MM.1S (cell line): ENCODE measurements at regions not wholly inside any gene's neighbourhood (a gene's known extent, or its start where the extent isn't known, plus 50 kb on each side); places are given as distances from the start of the nearest gene placed in this dataset.

ENCODE experiments used
- DNase-seq: peaks from one replicate; pipeline ENCODE4 v3.0.0-alpha.2; 2015
- H2AFZ ChIP-seq: fragments of 300-600 bp; sonication (generic); 2 replicates; pipeline ENCODE4 v1.6.0; 2016; ENCODE audit warnings: antibody characterized with exemption, low read length
- H3F3A ChIP-seq: fragments of 300-600 bp; sonication (generic); 2 replicates; pipeline ENCODE4 v1.6.1; 2016; ENCODE audit warnings: mild to moderate bottlenecking, antibody characterized with exemption, low read length, moderate library complexity, mixed read lengths; ENCODE audit not compliant: insufficient read depth
- H3K27ac ChIP-seq: fragments of 300-600 bp; sonication (generic); 2 replicates; pipeline ENCODE4 v1.5.1; 2016; ENCODE audit warnings: mild to moderate bottlenecking, low read length
- H3K27me3 ChIP-seq: fragments of 300-600 bp; sonication (generic); replicated peaks from 2 replicates; pipeline ENCODE4 v1.6.0; 2016; ENCODE audit warnings: low read length; ENCODE audit not compliant: insufficient read depth
- H3K36me3 ChIP-seq: fragments of 300-600 bp; sonication (generic); replicated peaks from 2 replicates; pipeline ENCODE4 v1.6.1; 2016; ENCODE audit warnings: mild to moderate bottlenecking, low read length, mixed read lengths; ENCODE audit not compliant: insufficient read depth
- H3K4me1 ChIP-seq: fragments of 300-600 bp; sonication (generic); 2 replicates; pipeline ENCODE4 v1.6.1; 2016; ENCODE audit warnings: low read length, mixed read lengths
- H3K4me2 ChIP-seq: fragments of 300-600 bp; sonication (generic); 2 replicates; pipeline ENCODE4 v1.6.0; 2016; ENCODE audit warnings: low read depth, low read length
- H3K4me3 ChIP-seq: fragments of 300-600 bp; sonication (generic); 2 replicates; pipeline ENCODE4 v1.5.1; 2016; ENCODE audit warnings: low read length, mixed read lengths
- H3K79me2 ChIP-seq: fragments of 300-600 bp; sonication (generic); 2 replicates; pipeline ENCODE4 v1.6.1; 2016; ENCODE audit warnings: mixed run types, low read length, mixed read lengths
- H3K9ac ChIP-seq: fragments of 300-600 bp; sonication (generic); 2 replicates; pipeline ENCODE4 v1.6.1; 2016; ENCODE audit warnings: low read length, mixed read lengths
- H3K9me2 ChIP-seq: fragments of 300-600 bp; sonication (generic); replicated peaks from 2 replicates; pipeline ENCODE4 v1.6.1; 2016; ENCODE audit warnings: mild to moderate bottlenecking, low read length, mixed read lengths; ENCODE audit not compliant: insufficient read depth
- H3K9me3 ChIP-seq: fragments of 300-600 bp; sonication (generic); replicated peaks from 2 replicates; pipeline ENCODE4 v1.6.1; 2016; ENCODE audit warnings: mild to moderate bottlenecking, low read length, mixed read lengths; ENCODE audit not compliant: insufficient read depth
- H4K20me1 ChIP-seq: fragments of 300-600 bp; sonication (generic); 2 replicates; pipeline ENCODE4 v1.6.1; 2016; ENCODE audit warnings: mild to moderate bottlenecking, low read length, moderate library complexity, mixed read lengths; ENCODE audit not compliant: insufficient read depth
- EZH2 ChIP-seq: fragments of 300-600 bp; sonication (generic); optimal IDR thresholded peaks from 2 replicates; pipeline ENCODE3; 2017; ENCODE audit warnings: low read depth, mild to moderate bottlenecking, antibody characterized with exemption, low read length, mixed read lengths
- EZH2phosphoT487 ChIP-seq: fragments of 300-600 bp; sonication (generic); IDR thresholded peaks from 2 replicates; pipeline ENCODE4 v1.6.1; 2018; ENCODE audit warnings: antibody characterized with exemption, low read length
- TF ChIP-seq, protein P1 (sequence below): fragments of 300-600 bp; sonication (generic); IDR thresholded peaks from 2 replicates; pipeline ENCODE4 v1.5.1; 2016; ENCODE audit warnings: antibody characterized with exemption, low read length, mixed read lengths

DNA sequence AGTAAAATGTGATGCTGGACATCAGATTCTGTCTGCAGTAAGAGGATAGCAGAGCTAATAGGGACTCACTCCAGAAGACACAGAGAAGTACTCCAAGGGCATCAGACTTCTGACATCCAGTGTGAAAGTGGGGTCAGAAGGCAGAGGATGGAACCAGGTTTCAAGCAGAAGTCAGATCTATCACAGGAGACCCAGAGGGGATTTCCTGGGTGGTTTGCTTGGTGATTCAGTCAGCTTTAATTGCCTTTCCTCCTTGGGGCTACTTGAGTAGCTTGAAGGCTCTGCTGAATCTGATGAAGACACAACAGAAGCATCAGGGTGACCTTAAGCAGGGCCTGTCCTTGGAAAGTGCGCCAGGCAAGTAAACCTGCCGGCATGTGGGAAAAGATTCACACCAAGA, 300.6 kb downstream of the COG6 start:
- Histone ChIP-seq H2AFZ (no peak overlapping the region), H3K4me1 (no peaks in the 10 kb centered on the region), H3K79me2 (no peaks in the 10 kb centered on the region), H3K9me3 (no peaks in the 10 kb centered on the region), H3K36me3 (no peaks in the 10 kb centered on the region), H4K20me1 (no peaks in the 10 kb centered on the region), H3K9me2 (no peaks in the 10 kb centered on the region), H3K4me3 (no peak overlapping the region), H3K4me2 (no peak overlapping the region), H3F3A (no peaks in the 10 kb centered on the region), H3K9ac (no peak overlapping the region), H3K27ac (no peak overlapping the region), H3K27me3 (no peaks in the 10 kb centered on the region)
- TF ChIP-seq, protein P1, sequence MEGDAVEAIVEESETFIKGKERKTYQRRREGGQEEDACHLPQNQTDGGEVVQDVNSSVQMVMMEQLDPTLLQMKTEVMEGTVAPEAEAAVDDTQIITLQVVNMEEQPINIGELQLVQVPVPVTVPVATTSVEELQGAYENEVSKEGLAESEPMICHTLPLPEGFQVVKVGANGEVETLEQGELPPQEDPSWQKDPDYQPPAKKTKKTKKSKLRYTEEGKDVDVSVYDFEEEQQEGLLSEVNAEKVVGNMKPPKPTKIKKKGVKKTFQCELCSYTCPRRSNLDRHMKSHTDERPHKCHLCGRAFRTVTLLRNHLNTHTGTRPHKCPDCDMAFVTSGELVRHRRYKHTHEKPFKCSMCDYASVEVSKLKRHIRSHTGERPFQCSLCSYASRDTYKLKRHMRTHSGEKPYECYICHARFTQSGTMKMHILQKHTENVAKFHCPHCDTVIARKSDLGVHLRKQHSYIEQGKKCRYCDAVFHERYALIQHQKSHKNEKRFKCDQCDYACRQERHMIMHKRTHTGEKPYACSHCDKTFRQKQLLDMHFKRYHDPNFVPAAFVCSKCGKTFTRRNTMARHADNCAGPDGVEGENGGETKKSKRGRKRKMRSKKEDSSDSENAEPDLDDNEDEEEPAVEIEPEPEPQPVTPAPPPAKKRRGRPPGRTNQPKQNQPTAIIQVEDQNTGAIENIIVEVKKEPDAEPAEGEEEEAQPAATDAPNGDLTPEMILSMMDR: no peak
- TF ChIP-seq EZH2: no peak
- TF ChIP-seq EZH2phosphoT487: no peak
- DNase-seq: no peak

DNA sequence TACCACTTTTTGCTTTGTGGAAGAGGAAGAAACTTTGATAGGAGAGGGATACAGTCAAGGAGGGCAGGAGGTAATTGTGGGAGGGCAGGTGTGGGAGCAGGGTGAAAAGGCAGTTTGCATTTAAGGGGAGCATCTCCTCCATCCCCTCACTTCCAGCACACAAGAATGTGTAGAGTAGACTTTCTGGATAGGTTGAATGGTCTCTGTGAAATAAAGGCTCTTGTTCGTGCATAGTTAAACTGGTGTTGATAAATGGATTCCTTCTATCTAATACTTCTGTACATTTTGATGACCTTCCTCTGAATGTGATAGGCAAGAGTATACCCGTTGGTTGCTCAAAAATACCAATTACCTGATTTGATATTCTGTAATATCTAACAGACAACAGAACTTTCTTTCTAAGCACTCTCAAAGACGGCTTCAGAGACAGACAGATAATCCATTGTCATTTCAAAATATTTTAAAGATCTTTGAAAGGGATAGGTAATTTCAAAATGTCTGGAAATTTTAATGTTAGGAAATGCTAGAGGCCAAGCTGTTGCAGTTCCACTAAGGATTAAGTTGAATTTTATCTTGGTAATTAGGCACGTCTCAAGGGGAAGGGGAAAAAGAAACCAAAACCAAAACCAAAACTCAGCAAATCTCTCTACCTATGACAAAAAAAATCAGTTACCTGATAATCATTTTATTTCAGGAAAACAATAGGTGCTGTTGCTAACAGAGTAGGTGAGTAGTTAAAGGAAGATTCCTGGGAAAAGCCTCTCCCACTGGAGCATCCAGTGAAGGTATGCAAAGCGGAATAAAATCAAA, 302.6 kb downstream of the COG6 start:
- no peak overlapping the region; the same call in 1 of the 2 replicates for H3K4me3 ChIP-seq
- no peaks in the 10 kb centered on the region for H3K4me1 ChIP-seq
- peak overlapping the region; percentile 41 for H3K4me2 ChIP-seq
- H4K20me1 ChIP-seq: no peaks in the 10 kb centered on the region
- no peaks in the 10 kb centered on the region for H3F3A ChIP-seq
- H3K27me3 ChIP-seq: no peaks in the 10 kb centered on the region
- no peaks in the 10 kb centered on the region for H3K9me3 ChIP-seq
- H3K9me2 ChIP-seq: no peaks in the 10 kb centered on the region
- no peak overlapping the region for H3K9ac ChIP-seq
- H2AFZ ChIP-seq: no peak overlapping the region; the same call in 1 of the 2 replicates
- TF ChIP-seq, protein P1: no peak
- TF ChIP-seq EZH2phosphoT487 (no peak), EZH2 (no peak)
- H3K27ac ChIP-seq: no peak overlapping the region
- peak; percentile 20 for DNase-seq
- H3K36me3 ChIP-seq: no peaks in the 10 kb centered on the region
- no peaks in the 10 kb centered on the region for H3K79me2 ChIP-seq

- Histone ChIP-seq H3K27ac (no peak overlapping the region), H3F3A (no peaks in the 10 kb centered on the region), H3K4me2 (no peak overlapping the region), H3K79me2 (no peaks in the 10 kb centered on the region), H3K4me1 (no peaks in the 10 kb centered on the region), H3K9ac (no peak overlapping the region), H3K36me3 (no peaks in the 10 kb centered on the region), H3K9me2 (no peaks in the 10 kb centered on the region), H3K27me3 (no peaks in the 10 kb centered on the region), H3K4me3 (no peak overlapping the region), H4K20me1 (no peaks in the 10 kb centered on the region), H3K9me3 (no peaks in the 10 kb centered on the region), H2AFZ (no peak overlapping the region)
- TF ChIP-seq EZH2: no peak
- TF ChIP-seq, protein P1: no peak
- TF ChIP-seq EZH2phosphoT487: no peak
- DNase-seq: no peak
These were observed 304.2 kb downstream of the COG6 start for GRCh38 chr13:39959497-39960144.
